ENCODE measurements at regions not wholly inside any gene's neighbourhood (a gene's known extent, or its start where the extent isn't known, plus 50 kb on each side); places are given as distances from the start of the nearest gene placed in this dataset.

DNA sequence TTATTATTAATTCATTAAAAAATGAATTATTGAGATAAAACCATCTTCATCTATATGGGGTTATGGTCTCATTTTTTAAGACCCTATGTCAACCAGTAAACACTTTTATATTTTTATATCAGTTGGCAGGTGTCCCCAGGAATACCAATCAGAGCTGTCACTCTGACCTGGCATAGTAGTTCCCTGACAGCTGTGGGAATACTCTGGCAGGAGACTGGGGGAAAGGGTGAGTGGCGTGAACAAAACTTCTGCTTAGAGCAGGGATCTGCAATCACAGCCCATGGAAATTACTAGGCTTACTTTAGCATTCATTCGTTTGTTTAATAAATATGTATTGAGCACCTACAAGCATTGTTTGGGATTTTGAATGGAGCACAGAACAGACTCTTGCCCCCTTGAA, 254.1 kb upstream of the KLF3 start:
- TF ChIP-seq EP300 (IDR thresholded peaks at IDR 0.05): no peak
- no peak for TF ChIP-seq POLR2A (IDR thresholded peaks at IDR 0.05)

Data from gastroesophageal sphincter (tissue), 2 donors.